Smooth muscle cell (in vitro differentiated cells): ENCODE measurements at regions not wholly inside any gene's neighbourhood (a gene's known extent, or its start where the extent isn't known, plus 50 kb on each side); places are given as distances from the start of the nearest gene placed in this dataset.

Experiments
- DNase-seq: peaks from one replicate; lab custom pipeline; 2025; ENCODE audit not compliant: unreplicated experiment; lab: John Stamatoyannopoulos, UW
- H2AFZ ChIP-seq: fragments of 200-600 bp; sonication (generic); 2 replicates; pipeline ENCODE4 v1.6.0; 2016; ENCODE audit warnings: antibody characterized with exemption, low read depth, mild to moderate bottlenecking
- H3F3A ChIP-seq: fragments of 200-600 bp; sonication (generic); 2 replicates; pipeline ENCODE4 v1.6.0; 2017; ENCODE audit warnings: antibody characterized with exemption, low read depth
- H3K27ac ChIP-seq: fragments of 200-600 bp; sonication (generic); 2 replicates; pipeline ENCODE4 v1.5.1; 2016; ENCODE audit warnings: low read depth, mild to moderate bottlenecking
- H3K27me3 ChIP-seq: fragments of 200-600 bp; sonication (generic); 2 replicates; pipeline ENCODE4 v1.6.1; 2016; ENCODE audit warnings: low read depth, mild to moderate bottlenecking
- H3K36me3 ChIP-seq: fragments of 200-600 bp; sonication (generic); 2 replicates; pipeline ENCODE4 v1.5.1; 2016; ENCODE audit warnings: low read depth
- H3K4me1 ChIP-seq: fragments of 200-600 bp; sonication (generic); 2 replicates; pipeline ENCODE4 v1.5.1; 2016; ENCODE audit warnings: low read depth
- H3K4me2 ChIP-seq: fragments of 200-600 bp; sonication (generic); 2 replicates; pipeline ENCODE4 v1.6.0; 2016; ENCODE audit warnings: mild to moderate bottlenecking
- H3K4me3 ChIP-seq: fragments of 200-600 bp; sonication (generic); 2 replicates; pipeline ENCODE4 v1.5.1; 2016; ENCODE audit warnings: mild to moderate bottlenecking
- H3K79me2 ChIP-seq: fragments of 200-600 bp; sonication (generic); 2 replicates; pipeline ENCODE4 v1.6.0; 2016; ENCODE audit warnings: low read depth, mild to moderate bottlenecking
- H3K9ac ChIP-seq: fragments of 200-600 bp; sonication (generic); 2 replicates; pipeline ENCODE4 v1.6.0; 2016; ENCODE audit warnings: low read depth
- H3K9me3 ChIP-seq: fragments of 200-600 bp; sonication (generic); replicated peaks from 2 replicates; pipeline ENCODE4 v1.5.1; 2016; ENCODE audit warnings: low read depth
- H4K20me1 ChIP-seq: fragments of 200-600 bp; sonication (generic); 2 replicates; pipeline ENCODE4 v1.6.0; 2016; ENCODE audit warnings: low read depth
- CTCF ChIP-seq: fragments of 200-600 bp; sonication (generic); IDR thresholded peaks from 2 replicates; pipeline ENCODE4 v1.5.1; 2017; ENCODE audit warnings: borderline replicate concordance, mild to moderate bottlenecking, antibody characterized with exemption; ENCODE audit not compliant: insufficient read depth, poor library complexity, severe bottlenecking
- WGBS: methylation state at CpG from one replicate; pipeline ENCODE4 v1.1.7; 2016; ENCODE audit warnings: low lambda C conversion rate; 5-methylcytosine and 5-hydroxymethylcytosine counted together

GRCh38 chr16:86281421-86281820 is 228.9 kb upstream of the FOXF1 start:
- no peak for TF ChIP-seq CTCF
- H3F3A ChIP-seq, result no peaks in the 10 kb centered on the region
- no peak overlapping the region for H3K9ac ChIP-seq
- no peak for DNase-seq
- peaks cover 34% of the 10 kb centered on the region for H3K27me3 ChIP-seq
- no peak overlapping the region for H3K4me2 ChIP-seq
- no peaks in the 10 kb centered on the region for H3K9me3 ChIP-seq
- no peaks in the 10 kb centered on the region for H3K36me3 ChIP-seq
- H3K27ac ChIP-seq, result no peak overlapping the region
- 71% methylated on average over 12 of the region's 12 CpGs for WGBS
- H2AFZ ChIP-seq, result no peak overlapping the region
- no peaks in the 10 kb centered on the region for H3K79me2 ChIP-seq
- no peaks in the 10 kb centered on the region for H4K20me1 ChIP-seq
- no peak overlapping the region for H3K4me3 ChIP-seq
- peaks cover 2% of the 10 kb centered on the region for H3K4me1 ChIP-seq

GRCh38 chr16:86283944-86284343 is 226.4 kb upstream of the FOXF1 start:
- Histone ChIP-seq H4K20me1 (no peaks in the 10 kb centered on the region), H3K4me3 (no peak overlapping the region), H3K27ac (no peak overlapping the region), H3K9ac (no peak overlapping the region), H3K27me3 (peaks cover 52% of the 10 kb centered on the region), H3K79me2 (no peaks in the 10 kb centered on the region), H3K4me1 (peaks cover 6% of the 10 kb centered on the region), H3K4me2 (no peak overlapping the region), H3K36me3 (no peaks in the 10 kb centered on the region), H2AFZ (no peak overlapping the region), H3K9me3 (no peaks in the 10 kb centered on the region), H3F3A (no peaks in the 10 kb centered on the region)
- 87% methylated on average over 5 of the region's 5 CpGs for WGBS
- DNase-seq, result no peak
- TF ChIP-seq CTCF, result no peak

GRCh38 chr16:86285421-86285820 is 224.9 kb upstream of the FOXF1 start:
- no peak overlapping the region for H2AFZ ChIP-seq
- 48% methylated on average over 6 of the region's 6 CpGs for WGBS

More at GRCh38 chr16:86285421-86285820, 224.9 kb upstream of the FOXF1 start:
- Histone ChIP-seq H3K9me3 (no peaks in the 10 kb centered on the region), H3K79me2 (no peaks in the 10 kb centered on the region), H3K4me2 (no peak overlapping the region), H3F3A (no peaks in the 10 kb centered on the region), H4K20me1 (no peaks in the 10 kb centered on the region), H3K9ac (no peak overlapping the region), H3K4me1 (peaks cover 6% of the 10 kb centered on the region), H3K4me3 (no peak overlapping the region), H3K27ac (no peak overlapping the region), H3K36me3 (no peaks in the 10 kb centered on the region), H3K27me3 (peaks cover 67% of the 10 kb centered on the region)
- TF ChIP-seq CTCF, result no peak
- no peak for DNase-seq
